ENCODE measurements at regions not wholly inside any gene's neighbourhood (a gene's known extent, or its start where the extent isn't known, plus 50 kb on each side); places are given as distances from the start of the nearest gene placed in this dataset.
"Not testable (repeated sequence)": the region's sequence is repeated elsewhere in the genome, so short reads cannot be mapped to it uniquely, and the experiment has no call there.

- POLR2A ChIA-PET = no interaction called here
- no peak overlapping the region for H3K4me3 Mint-ChIP-seq (ENCODE audit: unreplicated experiment)
- BruUV-seq (replicated peaks) = no TSS peak
- no peaks in the 10 kb centered on the region for H3K36me3 Mint-ChIP-seq (ENCODE audit: insufficient read depth, unreplicated experiment)
- H3K27me3 Mint-ChIP-seq (ENCODE audit: insufficient read depth, unreplicated experiment) = no peaks in the 10 kb centered on the region
- no peaks in the 10 kb centered on the region for H3K9me3 Mint-ChIP-seq (ENCODE audit: unreplicated experiment)
- no peaks in the 10 kb centered on the region for H3K4me1 Mint-ChIP-seq (ENCODE audit: insufficient read depth, unreplicated experiment)
- no peak for DNase-seq (ENCODE audit: unreplicated experiment)
- TF ChIP-seq CTCF (IDR thresholded peaks at IDR 0.05; ENCODE audit: unreplicated experiment) = no peak
- CTCF ChIA-PET = no interaction called here
- H3K27ac Mint-ChIP-seq (ENCODE audit: low read depth, unreplicated experiment) = no peak overlapping the region
- intact Hi-C loops (cut with micrococcal nuclease) = no loop called here
Observed at GRCh38 chr7:16369855-16370254, 51.5 kb downstream of the CRPPA start.

GRCh38 chr7:16369309-16369708 lies 52.0 kb downstream of the CRPPA start:
- DNase-seq (ENCODE audit: unreplicated experiment); intact Hi-C loops (cut with micrococcal nuclease): not testable (repeated sequence)

GRCh38 chr7:16368885-16369284 lies 52.5 kb downstream of the CRPPA start:
- Mint-ChIP-seq H3K36me3 (ENCODE audit: insufficient read depth, unreplicated experiment) (no peaks in the 10 kb centered on the region), H3K9me3 (ENCODE audit: unreplicated experiment) (no peaks in the 10 kb centered on the region), H3K4me1 (ENCODE audit: insufficient read depth, unreplicated experiment) (no peaks in the 10 kb centered on the region), H3K4me3 (ENCODE audit: unreplicated experiment) (no peak overlapping the region), H3K27me3 (ENCODE audit: insufficient read depth, unreplicated experiment) (no peaks in the 10 kb centered on the region), H3K27ac (ENCODE audit: low read depth, unreplicated experiment) (no peak overlapping the region)
- no peak for TF ChIP-seq CTCF (IDR thresholded peaks at IDR 0.05; ENCODE audit: unreplicated experiment)
- no peak for DNase-seq (ENCODE audit: unreplicated experiment)
- ChIA-PET POLR2A (no interaction called here), CTCF (no interaction called here)
- intact Hi-C loops (cut with micrococcal nuclease) = no loop called here
- BruUV-seq (replicated peaks) = no TSS peak

More at GRCh38 chr7:16369309-16369708, 52.0 kb downstream of the CRPPA start:
- H3K27ac Mint-ChIP-seq (ENCODE audit: low read depth, unreplicated experiment); H3K9me3 Mint-ChIP-seq (ENCODE audit: unreplicated experiment); H3K4me3 Mint-ChIP-seq (ENCODE audit: unreplicated experiment); CTCF ChIA-PET; BruUV-seq (replicated peaks); POLR2A ChIA-PET; H3K4me1 Mint-ChIP-seq (ENCODE audit: insufficient read depth, unreplicated experiment); H3K36me3 Mint-ChIP-seq (ENCODE audit: insufficient read depth, unreplicated experiment); H3K27me3 Mint-ChIP-seq (ENCODE audit: insufficient read depth, unreplicated experiment): not testable (repeated sequence)

GRCh38 chr7:16367115-16367514 lies 54.2 kb downstream of the CRPPA start:
- CTCF ChIA-PET = no interaction called here
- no peak for DNase-seq (ENCODE audit: unreplicated experiment)
- Mint-ChIP-seq H3K27me3 (ENCODE audit: insufficient read depth, unreplicated experiment) (no peaks in the 10 kb centered on the region), H3K27ac (ENCODE audit: low read depth, unreplicated experiment) (no peak overlapping the region), H3K36me3 (ENCODE audit: insufficient read depth, unreplicated experiment) (no peaks in the 10 kb centered on the region), H3K4me3 (ENCODE audit: unreplicated experiment) (no peak overlapping the region), H3K9me3 (ENCODE audit: unreplicated experiment) (no peaks in the 10 kb centered on the region), H3K4me1 (ENCODE audit: insufficient read depth, unreplicated experiment) (no peaks in the 10 kb centered on the region)
- no TSS peak for BruUV-seq (replicated peaks)
- intact Hi-C loops (cut with micrococcal nuclease) = no loop called here
- POLR2A ChIA-PET = interaction anchor here (0.7 kb wide), 1 partner anchor 37 kb away, joined by 4 read pairs; no protein-coding TSS in a partner anchor
- no peak for TF ChIP-seq CTCF (IDR thresholded peaks at IDR 0.05; ENCODE audit: unreplicated experiment)

GRCh38 chr7:16365952-16366351 lies 55.4 kb downstream of the CRPPA start:
- POLR2A ChIA-PET = no interaction called here
- Mint-ChIP-seq H3K9me3 (ENCODE audit: unreplicated experiment) (no peaks in the 10 kb centered on the region), H3K36me3 (ENCODE audit: insufficient read depth, unreplicated experiment) (peaks cover 5% of the 10 kb centered on the region), H3K4me1 (ENCODE audit: insufficient read depth, unreplicated experiment) (no peaks in the 10 kb centered on the region), H3K27ac (ENCODE audit: low read depth, unreplicated experiment) (no peak overlapping the region), H3K4me3 (ENCODE audit: unreplicated experiment) (no peak overlapping the region), H3K27me3 (ENCODE audit: insufficient read depth, unreplicated experiment) (no peaks in the 10 kb centered on the region)
- DNase-seq (ENCODE audit: unreplicated experiment) = no peak
- no peak for TF ChIP-seq CTCF (IDR thresholded peaks at IDR 0.05; ENCODE audit: unreplicated experiment)
- BruUV-seq (replicated peaks) = no TSS peak
- CTCF ChIA-PET = interaction anchor here (0.6 kb wide), 1 partner anchor 167 kb away, joined by 3 read pairs; no protein-coding TSS in a partner anchor
- intact Hi-C loops (cut with micrococcal nuclease) = no loop called here
